ENCODE measurements at regions not wholly inside any gene's neighbourhood (a gene's known extent, or its start where the extent isn't known, plus 50 kb on each side); places are given as distances from the start of the nearest gene placed in this dataset.

GRCh38 chr2:56476509-56477071, 292.8 kb downstream of the CCDC85A start:
- TF ChIP-seq, protein P1, sequence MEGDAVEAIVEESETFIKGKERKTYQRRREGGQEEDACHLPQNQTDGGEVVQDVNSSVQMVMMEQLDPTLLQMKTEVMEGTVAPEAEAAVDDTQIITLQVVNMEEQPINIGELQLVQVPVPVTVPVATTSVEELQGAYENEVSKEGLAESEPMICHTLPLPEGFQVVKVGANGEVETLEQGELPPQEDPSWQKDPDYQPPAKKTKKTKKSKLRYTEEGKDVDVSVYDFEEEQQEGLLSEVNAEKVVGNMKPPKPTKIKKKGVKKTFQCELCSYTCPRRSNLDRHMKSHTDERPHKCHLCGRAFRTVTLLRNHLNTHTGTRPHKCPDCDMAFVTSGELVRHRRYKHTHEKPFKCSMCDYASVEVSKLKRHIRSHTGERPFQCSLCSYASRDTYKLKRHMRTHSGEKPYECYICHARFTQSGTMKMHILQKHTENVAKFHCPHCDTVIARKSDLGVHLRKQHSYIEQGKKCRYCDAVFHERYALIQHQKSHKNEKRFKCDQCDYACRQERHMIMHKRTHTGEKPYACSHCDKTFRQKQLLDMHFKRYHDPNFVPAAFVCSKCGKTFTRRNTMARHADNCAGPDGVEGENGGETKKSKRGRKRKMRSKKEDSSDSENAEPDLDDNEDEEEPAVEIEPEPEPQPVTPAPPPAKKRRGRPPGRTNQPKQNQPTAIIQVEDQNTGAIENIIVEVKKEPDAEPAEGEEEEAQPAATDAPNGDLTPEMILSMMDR (IDR thresholded peaks at IDR 0.05; ENCODE audit: low read length) = no peak
- no peak for TF ChIP-seq EZH2 (optimal IDR thresholded peaks at IDR 0.05; ENCODE audit: low read depth, low read length)
